Keratinocyte (primary cell): ENCODE measurements at regions not wholly inside any gene's neighbourhood (a gene's known extent, or its start where the extent isn't known, plus 50 kb on each side); places are given as distances from the start of the nearest gene placed in this dataset.

Experiments
- DNase-seq: peaks from one replicate; pipeline ENCODE4 v3.0.0-alpha.2; 2011; ENCODE audit warnings: low read depth, missing footprints, low spot score
- FAIRE-seq: peaks from 2 replicates; lab custom pipeline; 2011; peaks lifted over from hg19 to GRCh38; lab: Jason Lieb, UNC
- H2AFZ ChIP-seq: 2 replicates; pipeline ENCODE4 v1.6.0; 2012; ENCODE audit warnings: low read length, control low read depth, inconsistent platforms; ENCODE audit not compliant: control insufficient read depth
- H3K27ac ChIP-seq: 2 replicates; pipeline ENCODE4 v1.5.1; 2011; ENCODE audit warnings: low read length; ENCODE audit not compliant: control insufficient read depth, insufficient read depth
- H3K27me3 ChIP-seq: 3 replicates; pipeline ENCODE4 v1.6.0; 2011; ENCODE audit warnings: low read length; ENCODE audit not compliant: control insufficient read depth, insufficient read depth; ENCODE audit errors: extremely low read depth
- H3K36me3 ChIP-seq, 2 experiments: 2 replicates in 1 of 2; 3 replicates in 1 of 2; pipeline ENCODE4 v1.5.1; 2011; ENCODE audit warnings: low read length in 2 of 2, mild to moderate bottlenecking in 1 of 2; ENCODE audit not compliant: control insufficient read depth in 2 of 2, insufficient read depth in 2 of 2; ENCODE audit errors: extremely low read depth in 1 of 2
- H3K4me1 ChIP-seq: 3 replicates; pipeline ENCODE4 v1.5.1; 2011; ENCODE audit warnings: low read length; ENCODE audit not compliant: control insufficient read depth, insufficient read depth; ENCODE audit errors: extremely low read depth
- H3K4me2 ChIP-seq: 3 replicates; pipeline ENCODE4 v1.6.0; 2011; ENCODE audit warnings: low read depth, low read length; ENCODE audit not compliant: control insufficient read depth, insufficient read depth; ENCODE audit errors: extremely low read depth
- H3K4me3 ChIP-seq, 3 experiments: fragments of 200-600 bp in 1 of 3; sonication (generic) in 1 of 3; 2 replicates in 2 of 3; 3 replicates in 1 of 3; pipeline ENCODE4 v1.5.1; 2011 to 2016; ENCODE audit warnings: low read length in 3 of 3, mild to moderate bottlenecking in 3 of 3, control low read depth in 2 of 3, inconsistent platforms in 1 of 3, low read depth in 1 of 3, mixed read lengths in 1 of 3, mixed run types in 1 of 3, moderate library complexity in 1 of 3; ENCODE audit not compliant: control insufficient read depth in 2 of 3, insufficient read depth in 2 of 3; ENCODE audit errors: extremely low read depth in 1 of 3
- H3K79me2 ChIP-seq: 2 replicates; pipeline ENCODE4 v1.6.0; 2012; ENCODE audit warnings: low read length; ENCODE audit not compliant: control insufficient read depth, insufficient read depth
- H3K9ac ChIP-seq: 3 replicates; pipeline ENCODE4 v1.6.0; 2011; ENCODE audit warnings: low read length; ENCODE audit not compliant: control insufficient read depth, insufficient read depth; ENCODE audit errors: extremely low read depth
- H3K9me1 ChIP-seq: 3 replicates; pipeline ENCODE4 v1.6.0; 2011; ENCODE audit warnings: low read length; ENCODE audit not compliant: control insufficient read depth, insufficient read depth; ENCODE audit errors: extremely low read depth
- H3K9me3 ChIP-seq: 2 replicates; pipeline ENCODE4 v1.5.1; 2012; ENCODE audit warnings: low read depth, low read length; ENCODE audit not compliant: control insufficient read depth
- H4K20me1 ChIP-seq: 3 replicates; pipeline ENCODE4 v1.6.0; 2011; ENCODE audit warnings: low read length; ENCODE audit not compliant: control insufficient read depth, insufficient read depth; ENCODE audit errors: extremely low read depth
- CTCF ChIP-seq, 3 experiments: IDR thresholded peaks in 1 of 3; conservative IDR thresholded peaks in 1 of 3; optimal IDR thresholded peaks in 1 of 3; 2 replicates in 2 of 3; 3 replicates in 1 of 3; pipeline versions ENCODE3 to v1.5.1; 2011; ENCODE audit warnings: low read length in 3 of 3, mild to moderate bottlenecking in 3 of 3, moderate library complexity in 2 of 3, control low read depth in 1 of 3, inconsistent platforms in 1 of 3; ENCODE audit not compliant: insufficient read depth in 2 of 3; ENCODE audit errors: extremely low read depth in 1 of 3
- EZH2 ChIP-seq: IDR thresholded peaks from one replicate; pipeline ENCODE4 v1.6.1; 2012; ENCODE audit warnings: inconsistent platforms, mild to moderate bottlenecking, low read length, moderate library complexity
- dilution Hi-C: fragments of 300-500 bp; cut with MboI; formaldehyde crosslinking; loops from one replicate; pipeline ENCODE4 v1.7.0; 2020; ENCODE audit warnings: low sequenced_read_pairs; ENCODE audit not compliant: extremely low pct_ligation_motif_present

- Histone ChIP-seq H3K36me3 (no peaks in the 10 kb centered on the region), H3K4me3 (no peak overlapping the region), H4K20me1 (no peaks in the 10 kb centered on the region), H3K9ac (no peak overlapping the region), H3K9me3 (no peaks in the 10 kb centered on the region), H3K79me2 (no peaks in the 10 kb centered on the region), H3K27me3 (no peaks in the 10 kb centered on the region), H3K9me1 (no peaks in the 10 kb centered on the region), H3K27ac (no peak overlapping the region), H3K4me1 (peaks cover 33% of the 10 kb centered on the region), H3K4me2 (no peak overlapping the region), H2AFZ (no peak overlapping the region)
- no peak for TF ChIP-seq EZH2
- dilution Hi-C loops, result no loop called here
- DNase-seq (no peak), FAIRE-seq (no peak)
These were observed 270.0 kb downstream of the METTL4 start for GRCh38 chr18:2301316-2301715.

GRCh38 chr18:2302012-2302411 is 269.3 kb downstream of the METTL4 start:
- no peaks in the 10 kb centered on the region for H3K36me3 ChIP-seq
- dilution Hi-C loops, result no loop called here
- H3K9ac ChIP-seq, result no peak overlapping the region
- no peaks in the 10 kb centered on the region for H3K79me2 ChIP-seq
- DNase-seq (no peak), FAIRE-seq (no peak)
- H3K9me3 ChIP-seq, result no peaks in the 10 kb centered on the region
- H3K4me1 ChIP-seq, result peaks cover 33% of the 10 kb centered on the region
- TF ChIP-seq EZH2 (no peak), CTCF (optimal IDR thresholded peaks at IDR 0.05 in 1 of 3, IDR thresholded peaks at IDR 0.05 in 1 of 3, conservative IDR thresholded peaks at IDR 0.05 in 1 of 3; ENCODE audit: extremely low read depth in 1 of 3, insufficient read depth in 2 of 3, low read length in 3 of 3) (no peak)
- no peaks in the 10 kb centered on the region for H4K20me1 ChIP-seq
- H3K4me2 ChIP-seq, result no peak overlapping the region
- H2AFZ ChIP-seq, result no peak overlapping the region
- peak overlapping the region; percentile 79 for H3K27ac ChIP-seq
- H3K9me1 ChIP-seq, result no peaks in the 10 kb centered on the region
- peak overlapping the region in 1 of 3 experiments; percentile 12 for H3K4me3 ChIP-seq
- no peaks in the 10 kb centered on the region for H3K27me3 ChIP-seq
